HG02642 (cell line): ENCODE measurements at regions not wholly inside any gene's neighbourhood (a gene's known extent, or its start where the extent isn't known, plus 50 kb on each side); places are given as distances from the start of the nearest gene placed in this dataset.

Source experiments
- ATAC-seq: cut with Tn5 transposase; IDR thresholded peaks from one replicate; pipeline ENCODE4 v1.9.1; 2021; ENCODE audit warnings: mild to moderate bottlenecking; ENCODE audit not compliant: unreplicated experiment, poor library complexity

GRCh38 chr15:26378304-26378703 lies 394.6 kb downstream of the GABRB3 start:
- no peak for ATAC-seq

GRCh38 chr15:26376243-26376642 lies 396.6 kb downstream of the GABRB3 start:
- no peak for ATAC-seq

DNA sequence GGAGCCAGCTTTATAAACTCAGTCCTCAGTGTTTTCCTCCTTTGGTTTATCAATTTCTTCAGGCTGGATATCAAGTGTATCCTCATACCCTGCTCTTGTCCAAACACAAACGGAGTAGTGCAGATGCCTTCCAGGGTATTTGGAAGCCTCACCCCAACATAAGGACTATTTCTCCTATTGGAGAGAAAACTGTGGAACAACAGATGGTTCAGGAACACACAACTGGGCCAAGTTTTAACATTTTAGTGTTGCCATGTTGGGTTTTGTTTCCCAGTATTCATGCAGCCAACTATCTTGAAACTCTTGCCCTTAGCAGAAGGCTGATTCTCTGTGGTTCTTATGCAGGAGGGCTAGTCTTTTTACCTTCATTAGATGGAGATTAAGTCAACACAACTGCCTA lies 398.1 kb downstream of the GABRB3 start:
- ATAC-seq: no peak

DNA sequence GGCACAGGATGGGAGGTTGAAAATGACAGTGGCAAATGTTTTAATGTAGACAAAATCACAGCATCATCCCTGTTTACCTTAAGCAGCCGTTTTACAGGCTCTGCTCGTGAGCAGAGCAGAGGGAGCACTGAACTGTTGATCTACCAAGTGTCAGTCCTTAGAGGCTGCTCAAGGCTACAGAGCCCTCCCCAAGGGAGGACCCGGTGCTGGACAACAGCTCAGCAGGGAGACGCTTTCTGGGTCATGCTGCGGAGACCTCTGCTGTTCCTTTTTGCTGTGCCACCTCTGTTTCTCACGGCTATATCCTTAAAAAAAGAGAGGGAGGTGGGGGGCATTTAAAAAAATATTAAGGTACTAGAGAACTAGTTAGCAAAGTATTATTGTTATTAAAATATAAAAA lies 400.2 kb downstream of the GABRB3 start:
- no peak for ATAC-seq

- no peak for ATAC-seq
Observed at GRCh38 chr15:26365077-26365476, 407.8 kb downstream of the GABRB3 start.

- no peak for ATAC-seq
Observed at GRCh38 chr15:26359855-26360254, 413.0 kb downstream of the GABRB3 start.

DNA sequence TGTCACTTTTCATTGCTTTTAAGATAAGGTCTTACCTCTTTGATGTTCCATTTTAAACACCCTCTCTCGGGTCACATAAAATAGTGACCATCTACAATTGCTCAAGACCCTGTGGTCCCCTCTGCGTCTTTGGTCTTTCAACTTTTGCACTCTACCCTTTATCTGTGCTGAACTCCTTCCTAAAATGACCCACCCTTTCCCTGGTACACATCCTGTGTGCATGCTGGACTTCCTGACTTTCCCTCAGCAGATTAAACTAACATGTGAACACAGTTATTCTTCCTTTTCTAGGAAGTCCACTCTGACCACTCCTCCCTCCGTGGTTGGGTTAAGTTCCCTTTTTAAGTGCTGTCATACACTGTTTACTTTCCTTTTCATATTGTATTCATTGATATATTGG lies 414.2 kb downstream of the GABRB3 start:
- ATAC-seq: no peak

GRCh38 chr15:26357653-26358052 lies 415.2 kb downstream of the GABRB3 start:
- no peak for ATAC-seq

GRCh38 chr15:26355472-26356074 lies 417.3 kb downstream of the GABRB3 start:
- no peak for ATAC-seq

DNA sequence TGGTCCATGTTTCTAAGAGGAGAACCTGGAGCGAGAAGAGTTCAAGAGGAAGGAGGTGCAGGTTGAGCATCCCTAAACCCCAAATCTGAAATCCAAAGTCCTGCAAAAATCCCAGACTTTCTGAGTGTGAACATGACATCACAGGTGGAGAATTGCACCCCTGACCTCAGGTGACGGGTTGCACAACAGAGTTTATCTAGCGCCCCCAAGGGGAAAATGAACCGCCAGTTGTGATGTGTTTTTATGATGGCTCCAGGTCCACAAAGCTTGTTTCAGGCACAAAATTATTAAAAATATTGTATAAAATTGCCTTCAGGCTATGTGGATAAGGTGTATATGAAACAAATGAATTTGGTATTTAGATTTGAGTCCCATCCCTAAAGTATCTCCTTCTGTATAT lies 420.0 kb downstream of the GABRB3 start:
- ATAC-seq: no peak

- ATAC-seq: no peak
Observed at GRCh38 chr15:26352406-26352805, 420.5 kb downstream of the GABRB3 start.

GRCh38 chr15:26325495-26325894 lies 447.4 kb downstream of the GABRB3 start:
- ATAC-seq: no peak

- ATAC-seq: no peak
Observed at GRCh38 chr15:26323566-26323965, 449.3 kb downstream of the GABRB3 start.

DNA sequence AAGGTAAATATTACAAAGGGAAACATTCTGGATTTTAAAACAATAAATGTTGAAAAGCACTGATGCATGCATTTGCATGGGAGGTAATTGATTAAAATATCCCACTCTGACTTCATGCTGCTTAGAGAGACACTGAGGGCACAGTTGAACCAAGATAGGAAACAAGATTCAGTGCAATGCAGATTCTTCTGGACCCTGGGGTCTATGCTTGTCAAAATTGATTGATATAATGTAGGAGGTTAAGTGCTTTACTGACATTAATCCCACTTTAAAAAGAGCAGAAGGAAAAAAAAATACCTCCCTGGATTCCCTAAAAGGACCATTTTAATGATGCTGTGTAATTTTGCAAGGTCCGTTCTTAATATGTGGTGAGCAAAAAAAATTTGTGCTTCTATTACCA lies 454.2 kb downstream of the GABRB3 start:
- ATAC-seq: no peak

DNA sequence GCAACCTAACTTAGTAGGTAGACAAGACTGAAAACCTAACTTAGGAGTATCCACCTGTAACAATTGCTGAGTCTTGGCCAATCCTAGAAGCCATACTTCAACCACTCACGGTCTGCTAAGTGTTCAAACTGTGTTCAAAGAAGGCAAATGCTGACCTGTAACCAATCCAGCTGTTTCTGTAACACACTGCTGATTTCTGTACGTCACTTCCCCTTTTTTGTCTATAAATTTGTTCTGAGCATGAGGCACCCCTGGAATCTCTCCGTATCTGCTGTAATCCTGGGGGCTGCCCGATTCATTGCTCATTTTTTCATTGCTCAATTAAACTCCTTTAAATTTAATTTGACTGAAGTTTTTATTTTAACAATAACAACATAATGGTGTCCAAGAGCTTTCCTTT lies 451.4 kb upstream of the ATP10A start:
- no peak for ATAC-seq

- no peak for ATAC-seq
Observed at GRCh38 chr15:26311710-26312236, 448.6 kb upstream of the ATP10A start.

DNA sequence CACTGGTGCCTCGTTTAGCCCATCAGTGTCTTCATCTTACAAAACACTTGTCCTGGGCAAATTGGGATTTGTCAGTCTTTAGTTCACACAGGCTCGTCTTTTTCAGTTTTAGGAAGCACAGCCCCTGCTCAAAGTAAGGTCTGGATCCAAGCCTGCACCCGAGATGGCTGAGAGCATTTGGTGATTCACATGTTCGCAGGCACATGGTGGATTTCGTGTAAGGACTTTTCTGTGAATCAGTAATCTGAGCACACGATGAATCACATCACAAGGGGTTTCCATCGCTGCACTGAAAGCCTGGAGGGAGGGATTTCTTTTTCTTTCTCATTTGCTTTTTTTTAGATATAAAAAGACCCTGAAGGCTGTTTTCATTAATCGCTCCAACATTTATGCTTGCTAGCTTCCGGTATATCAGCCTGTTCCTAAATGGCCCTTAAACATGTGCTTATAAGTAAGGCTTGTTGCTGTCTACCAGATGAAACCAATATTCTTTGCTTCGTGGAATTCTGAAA lies 435.6 kb upstream of the ATP10A start:
- ATAC-seq: no peak

DNA sequence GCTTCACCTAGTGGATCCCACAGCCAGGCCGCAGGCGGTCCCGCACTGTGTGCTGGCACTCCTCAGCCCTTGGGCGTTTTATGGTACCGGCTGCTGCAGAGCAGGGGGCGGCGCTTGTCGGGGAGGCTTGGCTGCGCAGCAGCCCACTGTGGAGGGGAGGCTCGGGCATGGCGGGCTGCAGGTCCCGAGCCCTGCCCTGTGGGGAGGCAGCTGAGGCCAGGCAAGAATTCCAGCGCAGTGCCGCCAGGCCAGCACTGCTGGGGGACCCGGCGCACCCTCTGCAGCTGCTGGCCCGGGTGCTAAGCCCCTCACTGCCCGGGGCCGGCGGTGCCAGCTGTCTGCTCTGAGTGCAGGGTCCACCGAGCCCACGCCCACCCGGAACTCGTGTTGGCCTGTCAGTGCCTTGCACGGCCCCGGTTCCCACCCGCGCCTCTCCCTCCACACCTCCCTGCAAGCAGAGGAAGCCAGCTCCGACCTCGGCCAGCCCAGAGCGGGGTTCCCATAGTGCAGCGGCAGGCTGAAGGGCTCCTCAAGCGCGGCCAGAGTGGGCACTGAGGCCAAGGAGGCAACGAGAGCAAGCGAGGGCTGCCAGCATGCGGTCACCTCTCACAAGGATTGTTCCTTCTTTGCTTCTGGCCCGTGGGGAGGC lies 435.0 kb upstream of the ATP10A start:
- ATAC-seq: no peak

DNA sequence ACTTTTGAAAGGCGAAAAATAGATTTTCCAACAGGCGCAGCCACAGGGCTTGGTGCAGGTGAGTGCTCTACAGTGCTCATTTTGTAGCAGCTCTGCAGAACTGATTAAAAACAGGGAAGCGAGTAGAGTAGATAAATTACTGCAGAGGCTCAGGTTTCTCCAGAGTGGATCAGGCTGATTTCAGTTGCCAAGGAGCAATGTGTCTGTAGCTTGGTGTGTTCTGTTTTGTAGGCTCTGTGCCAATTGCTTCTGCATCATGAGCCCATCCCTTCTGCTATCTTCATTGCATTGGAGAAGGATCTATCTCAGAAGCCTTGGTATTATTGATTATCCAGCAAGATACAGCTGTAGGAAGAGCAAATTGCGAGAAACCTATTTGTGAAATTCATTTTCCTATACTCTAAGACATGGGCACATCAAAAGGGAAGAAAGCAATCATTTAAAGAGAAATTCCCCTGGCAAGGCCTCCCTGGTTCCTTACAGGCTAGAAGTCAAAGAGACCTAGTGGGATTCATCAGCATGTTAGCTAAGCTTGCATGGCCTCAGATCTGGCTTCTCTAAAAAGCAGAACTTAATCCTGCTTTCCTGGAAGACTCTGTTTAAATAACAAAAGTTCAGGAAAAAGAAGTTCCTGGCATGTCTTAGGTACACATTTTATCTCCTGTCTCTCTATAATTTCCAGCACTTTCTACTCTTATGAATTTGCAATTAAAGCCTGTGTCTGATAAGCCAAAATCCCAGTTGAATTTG lies 432.4 kb upstream of the ATP10A start:
- ATAC-seq: no peak

GRCh38 chr15:26294059-26294689 lies 431.0 kb upstream of the ATP10A start:
- ATAC-seq: no peak

- no peak for ATAC-seq
Observed at GRCh38 chr15:26287381-26287780, 424.3 kb upstream of the ATP10A start.
